Testis (tissue), 2 donors: ENCODE measurements at regions not wholly inside any gene's neighbourhood (a gene's known extent, or its start where the extent isn't known, plus 50 kb on each side); places are given as distances from the start of the nearest gene placed in this dataset.

Source experiments
- DNase-seq: peaks from one replicate; pipeline ENCODE4 v3.0.0-alpha.2; 2019
- H3K27ac ChIP-seq, 2 donors: fragments of 200-600 bp; sonication (generic); one replicate each; pipeline ENCODE4 v1.5.1; 2019
- H3K27me3 ChIP-seq: fragments of 200-600 bp; sonication (generic); one replicate; pipeline ENCODE4 v1.5.1; 2019
- H3K36me3 ChIP-seq: fragments of 200-600 bp; sonication (generic); one replicate; pipeline ENCODE4 v1.5.1; 2017; ENCODE audit warnings: low read depth; ENCODE audit errors: missing control alignments
- H3K4me1 ChIP-seq: fragments of 200-600 bp; sonication (generic); one replicate; pipeline ENCODE4 v1.5.1; 2019
- H3K4me3 ChIP-seq, 2 donors: fragments of 200-600 bp; sonication (generic); one replicate each; pipeline ENCODE4 v1.5.1; 2017 to 2019
- H3K9me3 ChIP-seq: fragments of 200-600 bp; sonication (generic); one replicate; pipeline ENCODE4 v1.5.1; 2017
- POLR2A ChIP-seq: fragments of 450-650 bp; IDR thresholded peaks from one replicate; pipeline ENCODE4 v1.6.1; 2017; ENCODE audit warnings: antibody characterized with exemption, mild to moderate bottlenecking, moderate library complexity
- WGBS, 2 donors: methylation state at CpG; one replicate each; pipeline ENCODE4 v1.1.5; 2018; 5-methylcytosine and 5-hydroxymethylcytosine counted together
- intact Hi-C: fragments of 100-400 bp; cut with DNase I; formaldehyde crosslinking; loops from one replicate; pipeline ENCODE4 v1.15.1; 2023; ENCODE audit warnings: low total_unique reads
- TF ChIP-seq, protein P1 (sequence below), 3 experiments: fragments of 450-650 bp in 2 of 3; fragments of 200-600 bp in 1 of 3; sonication (generic) in 1 of 3; IDR thresholded peaks; one replicate each; pipeline ENCODE4 v1.5.1; 2016 to 2019; ENCODE audit warnings: antibody characterized with exemption in 3 of 3, mild to moderate bottlenecking in 2 of 3, moderate library complexity in 1 of 3

DNA sequence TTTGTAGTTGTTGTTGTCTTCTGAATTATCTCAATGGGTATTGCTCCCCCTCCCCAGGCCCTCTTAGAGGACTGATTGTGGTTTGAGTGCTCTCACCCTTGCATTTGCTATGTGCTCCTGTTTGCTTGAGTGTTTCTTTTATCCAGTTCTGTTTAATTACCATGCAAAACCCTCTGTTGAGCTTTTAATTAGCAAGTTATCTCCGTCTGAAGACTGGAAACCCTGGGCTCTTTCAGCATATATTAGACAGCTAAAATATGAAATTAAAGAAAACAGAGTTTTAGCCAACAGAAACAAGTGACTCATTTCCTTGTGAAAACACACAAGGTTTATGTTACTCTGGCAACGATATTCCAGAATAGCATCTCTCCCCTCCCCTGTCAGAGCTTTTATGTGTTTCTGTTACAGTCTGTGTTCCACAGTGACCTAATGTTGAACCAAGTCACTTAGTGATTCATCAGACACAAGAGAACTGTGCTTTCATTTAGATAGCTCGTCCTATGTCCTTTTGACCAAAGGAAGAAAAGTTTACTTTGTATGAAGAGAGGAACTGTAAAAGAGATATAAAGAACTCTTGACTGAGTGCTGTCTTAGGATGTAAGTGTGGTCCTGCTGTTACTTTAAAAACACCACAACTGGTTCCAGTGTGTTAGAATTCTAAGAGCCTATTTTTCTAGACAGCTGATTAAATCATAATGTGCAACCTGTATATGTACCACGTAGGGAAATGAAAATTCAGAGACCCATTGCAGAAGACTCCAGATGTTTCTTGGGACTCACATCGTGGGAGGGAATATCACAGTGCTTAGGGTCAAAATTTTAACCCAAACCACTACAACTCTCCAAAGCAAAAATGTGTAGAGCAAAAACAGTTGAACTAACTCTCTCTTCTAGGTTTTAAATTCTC is 172.8 kb upstream of the RBMS1 start:
- no peak for DNase-seq
- no peak overlapping the region for H3K4me3 ChIP-seq
- H3K4me1 ChIP-seq = peaks cover 7% of the 10 kb centered on the region
- 16 to 29% methylated on average over 5 of the region's 5 CpGs for WGBS, 2 donors
- H3K27me3 ChIP-seq = no peaks in the 10 kb centered on the region
- intact Hi-C loops = no loop called here
- peak overlapping the region in 1 of 2 donors; percentile 38 for H3K27ac ChIP-seq
- no peaks in the 10 kb centered on the region for H3K9me3 ChIP-seq
- no peak for TF ChIP-seq POLR2A
- no peaks in the 10 kb centered on the region for H3K36me3 ChIP-seq

DNA sequence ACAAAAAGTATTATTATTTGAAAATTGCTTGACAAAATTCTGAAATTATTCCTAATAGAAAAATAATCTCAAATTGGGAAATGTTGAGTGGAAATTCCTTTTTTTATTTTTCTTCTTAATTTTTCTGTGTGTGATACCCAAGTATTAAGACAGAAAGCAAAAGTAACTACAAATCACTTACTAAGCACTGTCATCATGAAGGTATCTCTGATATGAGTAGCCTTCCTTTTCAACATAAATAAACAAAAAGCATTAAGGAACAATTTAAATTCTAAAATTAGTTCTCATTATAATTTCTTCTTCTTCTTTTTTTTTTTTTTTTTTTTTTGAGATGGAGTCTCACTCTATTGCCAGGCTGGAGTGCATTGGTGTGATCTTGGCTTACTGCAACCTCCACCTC is 174.2 kb upstream of the RBMS1 start:
- no peak overlapping the region for H3K27ac ChIP-seq
- DNase-seq = no peak
- peaks cover 7% of the 10 kb centered on the region for H3K4me1 ChIP-seq
- no peaks in the 10 kb centered on the region for H3K36me3 ChIP-seq
- intact Hi-C loops = no loop called here
- no peaks in the 10 kb centered on the region for H3K27me3 ChIP-seq
- TF ChIP-seq POLR2A = no peak
- TF ChIP-seq, protein P1, sequence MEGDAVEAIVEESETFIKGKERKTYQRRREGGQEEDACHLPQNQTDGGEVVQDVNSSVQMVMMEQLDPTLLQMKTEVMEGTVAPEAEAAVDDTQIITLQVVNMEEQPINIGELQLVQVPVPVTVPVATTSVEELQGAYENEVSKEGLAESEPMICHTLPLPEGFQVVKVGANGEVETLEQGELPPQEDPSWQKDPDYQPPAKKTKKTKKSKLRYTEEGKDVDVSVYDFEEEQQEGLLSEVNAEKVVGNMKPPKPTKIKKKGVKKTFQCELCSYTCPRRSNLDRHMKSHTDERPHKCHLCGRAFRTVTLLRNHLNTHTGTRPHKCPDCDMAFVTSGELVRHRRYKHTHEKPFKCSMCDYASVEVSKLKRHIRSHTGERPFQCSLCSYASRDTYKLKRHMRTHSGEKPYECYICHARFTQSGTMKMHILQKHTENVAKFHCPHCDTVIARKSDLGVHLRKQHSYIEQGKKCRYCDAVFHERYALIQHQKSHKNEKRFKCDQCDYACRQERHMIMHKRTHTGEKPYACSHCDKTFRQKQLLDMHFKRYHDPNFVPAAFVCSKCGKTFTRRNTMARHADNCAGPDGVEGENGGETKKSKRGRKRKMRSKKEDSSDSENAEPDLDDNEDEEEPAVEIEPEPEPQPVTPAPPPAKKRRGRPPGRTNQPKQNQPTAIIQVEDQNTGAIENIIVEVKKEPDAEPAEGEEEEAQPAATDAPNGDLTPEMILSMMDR (IDR thresholded peaks at IDR 0.05) = no peak
- no peak overlapping the region for H3K4me3 ChIP-seq
- no peaks in the 10 kb centered on the region for H3K9me3 ChIP-seq

DNA sequence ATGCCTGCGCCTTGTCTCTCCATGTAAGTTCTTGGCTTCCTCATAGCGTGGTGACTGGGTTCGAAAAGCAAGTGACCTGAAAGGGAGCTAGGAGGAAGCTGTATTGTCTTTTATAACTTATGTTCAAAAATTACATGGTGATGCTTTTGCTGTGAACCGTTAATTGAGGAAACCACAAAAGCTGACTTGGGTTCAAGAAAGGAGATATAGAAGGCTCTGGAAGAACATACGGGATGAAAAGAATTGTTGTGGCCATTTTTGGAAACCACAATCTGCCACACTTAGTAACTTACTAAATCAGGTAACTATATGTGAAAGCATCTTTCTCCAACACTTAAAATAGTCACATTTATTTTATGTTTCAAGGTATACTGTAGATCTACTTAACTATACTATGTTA is 177.0 kb upstream of the RBMS1 start:
- peaks cover 7% of the 10 kb centered on the region for H3K4me1 ChIP-seq
- intact Hi-C loops = no loop called here
- H3K36me3 ChIP-seq = no peaks in the 10 kb centered on the region
- H3K9me3 ChIP-seq = no peaks in the 10 kb centered on the region
- H3K27ac ChIP-seq = no peak overlapping the region
- DNase-seq = no peak
- no peak overlapping the region for H3K4me3 ChIP-seq
- H3K27me3 ChIP-seq = no peaks in the 10 kb centered on the region
- 90 to 93% methylated on average over 5 of the region's 5 CpGs for WGBS, 2 donors
- TF ChIP-seq POLR2A = no peak
- TF ChIP-seq, protein P1 (IDR thresholded peaks at IDR 0.05) = no peak

DNA sequence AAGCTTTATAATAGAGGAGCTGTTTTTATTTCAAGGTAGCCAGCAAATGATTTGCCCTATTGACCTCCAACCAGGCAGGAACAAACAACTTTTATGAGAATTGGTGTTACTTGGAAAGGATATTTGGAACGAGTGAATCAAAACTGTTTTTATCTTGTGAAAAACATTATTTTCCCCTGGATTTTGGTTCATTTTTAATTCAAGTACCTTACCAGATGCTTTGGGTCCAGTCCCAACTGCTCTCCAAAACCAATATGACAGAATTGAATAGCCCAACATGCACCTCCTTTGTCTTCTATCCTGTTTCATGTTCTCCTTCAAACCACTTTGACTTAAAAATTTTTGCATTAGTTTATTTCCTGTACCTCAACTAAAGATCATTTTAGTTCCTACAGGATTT is 178.6 kb upstream of the RBMS1 start:
- intact Hi-C loops = no loop called here
- no peak for DNase-seq
- 50 to 60% methylated on average over 1 of the region's 1 CpG for WGBS, 2 donors
- Histone ChIP-seq H3K9me3 (no peaks in the 10 kb centered on the region), H3K4me3 (no peak overlapping the region), H3K27me3 (no peaks in the 10 kb centered on the region), H3K27ac (no peak overlapping the region), H3K36me3 (no peaks in the 10 kb centered on the region), H3K4me1 (no peaks in the 10 kb centered on the region)
- TF ChIP-seq, protein P1 (IDR thresholded peaks at IDR 0.05) = no peak
- TF ChIP-seq POLR2A = no peak

DNA sequence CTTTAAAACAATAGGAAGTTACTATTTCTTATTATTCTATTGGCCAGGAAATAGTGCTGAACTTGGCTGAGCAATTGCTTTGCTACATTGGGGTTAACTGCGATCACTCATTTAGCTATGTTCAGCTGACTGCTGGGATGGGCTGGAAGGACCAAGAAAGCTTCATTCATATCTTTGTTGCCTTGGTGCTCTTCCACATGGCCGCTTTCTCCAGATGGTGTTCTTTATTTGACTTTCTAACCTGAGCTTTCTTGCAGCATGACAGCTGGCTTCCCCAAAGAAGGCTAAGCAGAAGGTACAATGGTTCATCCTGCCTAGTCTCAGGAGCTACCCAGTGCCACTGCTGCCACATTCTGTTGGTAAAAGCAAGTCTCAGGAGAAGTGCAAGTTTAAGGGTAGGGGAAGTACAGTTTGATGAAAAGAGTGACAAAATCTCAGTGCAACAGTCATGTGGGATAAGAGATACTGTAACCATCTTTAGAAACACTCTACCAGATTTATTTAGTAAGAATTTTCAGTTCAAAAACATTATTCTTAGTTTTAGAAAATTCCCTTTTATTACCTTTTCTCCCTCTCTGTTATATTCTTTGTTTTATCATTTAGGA is 180.6 kb upstream of the RBMS1 start:
- H3K27ac ChIP-seq = no peak overlapping the region
- DNase-seq = no peak

More for the DNA sequence above, 180.6 kb upstream of the RBMS1 start:
- H3K36me3 ChIP-seq = no peaks in the 10 kb centered on the region
- H3K4me1 ChIP-seq = no peaks in the 10 kb centered on the region
- no peaks in the 10 kb centered on the region for H3K9me3 ChIP-seq
- H3K4me3 ChIP-seq = no peak overlapping the region
- H3K27me3 ChIP-seq = no peaks in the 10 kb centered on the region
- TF ChIP-seq POLR2A = no peak
- TF ChIP-seq, protein P1 (IDR thresholded peaks at IDR 0.05) = no peak
- 97% methylated on average over 2 of the region's 2 CpGs for WGBS, 2 donors
- intact Hi-C loops = no loop called here
